Neural progenitor cell (in vitro differentiated cells): ENCODE measurements at regions not wholly inside any gene's neighbourhood (a gene's known extent, or its start where the extent isn't known, plus 50 kb on each side); places are given as distances from the start of the nearest gene placed in this dataset.
A peak's percentile ranks its signal among the peaks of the same experiment; 100 is the strongest.

Source experiments
- DNase-seq: peaks from one replicate; pipeline ENCODE4 v3.0.0-alpha.2; 2016; ENCODE audit warnings: low spot score
- H2AFZ ChIP-seq: fragments of 200-600 bp; sonication (generic); replicated peaks from 2 replicates; pipeline ENCODE4 v1.6.1; 2016; ENCODE audit warnings: antibody characterized with exemption
- H3F3A ChIP-seq: fragments of 200-600 bp; sonication (generic); 2 replicates; pipeline ENCODE4 v1.6.1; 2016; ENCODE audit warnings: antibody characterized with exemption, low read depth
- H3K27ac ChIP-seq: fragments of 200-600 bp; sonication (generic); 2 replicates; pipeline ENCODE4 v1.5.1; 2016; ENCODE audit warnings: mild to moderate bottlenecking
- H3K27me3 ChIP-seq: fragments of 200-600 bp; sonication (generic); 2 replicates; pipeline ENCODE4 v1.6.1; 2016; ENCODE audit warnings: mild to moderate bottlenecking, moderate library complexity
- H3K36me3 ChIP-seq: fragments of 200-600 bp; sonication (generic); 2 replicates; pipeline ENCODE4 v1.5.1; 2016
- H3K4me1 ChIP-seq: fragments of 200-600 bp; sonication (generic); 2 replicates; pipeline ENCODE4 v1.6.1; 2016; ENCODE audit warnings: mixed run types
- H3K4me2 ChIP-seq: fragments of 200-600 bp; sonication (generic); 2 replicates; pipeline ENCODE4 v1.6.1; 2016
- H3K4me3 ChIP-seq: fragments of 200-600 bp; sonication (generic); 2 replicates; pipeline ENCODE4 v1.5.1; 2016
- H3K79me2 ChIP-seq: fragments of 200-600 bp; sonication (generic); 2 replicates; pipeline ENCODE4 v1.6.1; 2016; ENCODE audit warnings: low read depth
- H3K9ac ChIP-seq: fragments of 200-600 bp; sonication (generic); 2 replicates; pipeline ENCODE4 v1.6.1; 2016
- H3K9me3 ChIP-seq: fragments of 200-600 bp; sonication (generic); 2 replicates; pipeline ENCODE4 v1.5.1; 2016; ENCODE audit warnings: low read depth
- H4K20me1 ChIP-seq: fragments of 200-600 bp; sonication (generic); 2 replicates; pipeline ENCODE4 v1.6.1; 2016; ENCODE audit warnings: low read depth
- H3K27ac Mint-ChIP-seq: 3 replicates; pipeline ENCODE4 v1.8.0; 2021; ENCODE audit warnings: mixed read lengths
- H3K27me3 Mint-ChIP-seq: 2 replicates; pipeline ENCODE4 v1.8.0; 2022; ENCODE audit warnings: low read depth, mild to moderate bottlenecking, inconsistent platforms, moderate library complexity, mixed read lengths; ENCODE audit not compliant: insufficient read depth
- H3K36me3 Mint-ChIP-seq: 3 replicates; pipeline ENCODE4 v1.8.0; 2021; ENCODE audit warnings: mixed read lengths
- H3K4me1 Mint-ChIP-seq: 3 replicates; pipeline ENCODE4 v1.8.0; 2021; ENCODE audit warnings: mixed read lengths
- H3K4me3 Mint-ChIP-seq: 3 replicates; pipeline ENCODE4 v1.8.0; 2021; ENCODE audit warnings: mild to moderate bottlenecking, moderate library complexity, mixed read lengths
- H3K9me3 Mint-ChIP-seq: 3 replicates; pipeline ENCODE4 v1.8.0; 2020; ENCODE audit warnings: mixed read lengths
- CTCF ChIP-seq: fragments of 200-600 bp; sonication (generic); IDR thresholded peaks from 2 replicates; pipeline ENCODE4 v1.5.1; 2017; ENCODE audit warnings: antibody characterized with exemption, mild to moderate bottlenecking
- EZH2 ChIP-seq: fragments of 200-600 bp; sonication (generic); IDR thresholded peaks from 2 replicates; pipeline ENCODE4 v1.6.1; 2017; ENCODE audit warnings: antibody characterized with exemption, mild to moderate bottlenecking, moderate library complexity
- EZH2phosphoT487 ChIP-seq: fragments of 200-600 bp; sonication (generic); IDR thresholded peaks from 2 replicates; pipeline ENCODE4 v1.6.1; 2017; ENCODE audit warnings: antibody characterized with exemption

DNA sequence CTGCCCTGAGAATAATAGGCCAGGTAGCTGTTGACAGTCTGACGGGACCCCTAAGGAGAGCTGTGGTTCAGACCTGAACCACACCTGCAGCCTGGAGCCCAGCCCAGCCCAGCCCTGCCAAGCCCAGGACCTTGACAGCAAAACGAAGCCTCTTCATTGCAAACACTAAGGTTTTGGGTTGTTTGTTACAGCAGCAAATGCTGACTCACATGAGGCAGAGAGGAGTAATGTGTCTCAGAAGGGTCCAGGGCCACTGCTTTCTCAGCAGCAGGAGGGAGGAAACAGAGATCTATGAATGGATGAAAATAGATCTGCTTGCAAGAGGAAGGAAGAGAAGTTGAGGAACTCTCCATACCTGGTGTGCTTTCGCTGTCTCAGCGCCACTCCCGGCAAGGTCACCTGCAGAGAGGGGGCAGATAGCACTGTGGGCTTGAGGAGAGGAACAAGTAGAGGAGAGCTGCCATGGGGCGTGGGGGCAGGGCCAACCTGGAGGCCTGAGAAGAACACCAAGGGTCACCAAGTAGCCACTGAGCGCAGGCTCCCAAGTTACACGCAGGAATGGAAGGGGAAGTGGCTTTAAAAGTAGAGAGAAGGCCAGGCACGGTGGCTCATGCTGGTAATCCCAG, 127.2 kb downstream of the ZNF281 start:
- Histone ChIP-seq H3K27me3 (no peaks in the 10 kb centered on the region), H3K4me3 (no peak overlapping the region), H3F3A (no peaks in the 10 kb centered on the region), H3K36me3 (no peaks in the 10 kb centered on the region), H3K9me3 (no peaks in the 10 kb centered on the region), H3K79me2 (no peaks in the 10 kb centered on the region), H3K4me1 (no peaks in the 10 kb centered on the region), H3K9ac (no peak overlapping the region), H2AFZ (no peak overlapping the region), H4K20me1 (no peaks in the 10 kb centered on the region), H3K27ac (no peak overlapping the region), H3K4me2 (no peak overlapping the region)
- TF ChIP-seq CTCF: no peak
- TF ChIP-seq EZH2: no peak
- TF ChIP-seq EZH2phosphoT487: no peak
- Mint-ChIP-seq H3K36me3 (no peaks in the 10 kb centered on the region), H3K4me3 (no peak overlapping the region), H3K27ac (no peak overlapping the region), H3K27me3 (no peaks in the 10 kb centered on the region), H3K9me3 (peaks cover 3% of the 10 kb centered on the region), H3K4me1 (no peaks in the 10 kb centered on the region)
- no peak for DNase-seq

- Mint-ChIP-seq H3K36me3 (no peaks in the 10 kb centered on the region), H3K4me3 (no peak overlapping the region)
Measured at GRCh38 chr1:200281201-200281835, 128.5 kb downstream of the ZNF281 start.

DNA sequence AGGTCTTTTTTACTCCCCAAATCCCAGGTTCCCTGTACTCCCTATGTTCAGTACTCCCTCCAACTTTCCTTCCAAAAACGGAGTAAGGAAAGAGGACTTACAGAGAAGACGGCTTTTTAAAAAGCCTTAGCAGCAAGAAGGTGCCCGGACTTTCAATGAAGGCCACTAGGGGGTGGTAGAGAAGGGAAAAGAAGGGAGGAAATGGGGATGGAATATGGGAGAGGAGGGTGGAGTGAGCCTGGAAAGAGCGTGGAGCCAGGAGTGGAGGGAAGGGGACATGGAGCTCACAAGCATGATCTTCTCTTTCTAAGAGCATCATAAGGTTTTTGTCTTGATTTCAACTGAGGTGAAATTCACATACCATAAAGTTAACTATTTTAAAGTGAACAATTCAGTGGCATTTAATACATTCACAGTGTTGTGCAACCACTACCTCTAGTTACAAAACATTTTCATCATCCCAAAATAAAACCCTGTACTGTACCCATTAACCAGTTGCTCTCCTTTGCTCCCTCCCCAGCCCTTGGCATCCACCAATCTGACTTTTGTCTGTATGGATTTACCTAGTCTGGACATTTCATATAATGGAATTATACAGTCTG, 129.9 kb downstream of the ZNF281 start:
- Histone ChIP-seq H3K4me2 (no peak overlapping the region), H4K20me1 (no peaks in the 10 kb centered on the region), H3K4me3 (no peak overlapping the region), H3K79me2 (no peaks in the 10 kb centered on the region), H2AFZ (no peak overlapping the region), H3K27me3 (no peaks in the 10 kb centered on the region), H3K27ac (no peak overlapping the region), H3K9ac (no peak overlapping the region), H3F3A (no peaks in the 10 kb centered on the region), H3K36me3 (no peaks in the 10 kb centered on the region), H3K9me3 (no peaks in the 10 kb centered on the region), H3K4me1 (no peaks in the 10 kb centered on the region)
- Mint-ChIP-seq H3K36me3 (no peaks in the 10 kb centered on the region), H3K9me3 (peaks cover 3% of the 10 kb centered on the region), H3K4me3 (no peak overlapping the region), H3K27me3 (no peaks in the 10 kb centered on the region), H3K4me1 (peaks cover 12% of the 10 kb centered on the region), H3K27ac (no peak overlapping the region)
- TF ChIP-seq EZH2phosphoT487 (no peak), EZH2 (no peak), CTCF (peak; percentile 80)
- DNase-seq: peak; percentile 72

More at GRCh38 chr1:200281201-200281835, 128.5 kb downstream of the ZNF281 start:
- TF ChIP-seq EZH2: no peak
- no peak for TF ChIP-seq CTCF
- no peak for TF ChIP-seq EZH2phosphoT487
- DNase-seq: no peak
- H3K9ac ChIP-seq: no peak overlapping the region
- H2AFZ ChIP-seq: no peak overlapping the region
- no peak overlapping the region for H3K4me2 ChIP-seq
- no peaks in the 10 kb centered on the region for H3K9me3 ChIP-seq
- no peak overlapping the region for H3K27ac ChIP-seq
- no peaks in the 10 kb centered on the region for H3K27me3 ChIP-seq
- no peaks in the 10 kb centered on the region for H3K4me1 ChIP-seq
- Mint-ChIP-seq H3K27ac (no peak overlapping the region), H3K4me1 (peaks cover under 1% of the 10 kb centered on the region), H3K27me3 (no peaks in the 10 kb centered on the region), H3K9me3 (peaks cover 3% of the 10 kb centered on the region)
- no peak overlapping the region for H3K4me3 ChIP-seq
- no peaks in the 10 kb centered on the region for H3K79me2 ChIP-seq
- H3K36me3 ChIP-seq: no peaks in the 10 kb centered on the region
- H3F3A ChIP-seq: no peaks in the 10 kb centered on the region
- no peaks in the 10 kb centered on the region for H4K20me1 ChIP-seq
